ENCODE measurements at regions not wholly inside any gene's neighbourhood (a gene's known extent, or its start where the extent isn't known, plus 50 kb on each side); places are given as distances from the start of the nearest gene placed in this dataset.

DNA sequence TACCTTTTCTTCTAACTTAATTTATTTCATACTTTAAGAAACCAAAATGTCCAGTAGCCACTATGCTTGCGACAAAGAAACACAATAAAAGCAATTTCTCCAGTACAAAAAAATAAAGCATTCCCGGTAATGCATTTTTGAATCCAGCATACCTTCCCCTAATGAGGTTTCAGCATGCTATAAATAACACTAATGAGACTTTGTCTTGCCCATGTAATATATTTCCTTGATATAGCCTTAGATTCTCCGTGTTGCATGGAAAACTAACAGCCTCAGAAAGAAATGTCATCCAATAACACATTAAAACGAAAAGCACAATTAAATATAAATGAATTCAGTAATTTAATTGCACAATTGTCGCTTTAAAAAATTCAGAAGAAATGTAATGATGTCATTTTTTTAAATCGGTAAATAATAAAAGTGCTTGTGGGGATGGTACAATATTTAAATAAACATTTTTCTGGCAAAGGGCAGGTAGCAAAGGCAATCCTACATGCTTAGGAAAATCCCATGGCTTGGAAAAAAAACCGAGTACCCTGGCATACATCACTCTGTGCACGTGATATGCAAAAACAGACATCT is 225.2 kb upstream of the PPARGC1A start:
- CTCF ChIA-PET = no interaction called here
- Mint-ChIP-seq H3K9me3 (peaks cover 0 to 11% (median 5%) of the 10 kb centered on the region in 11 donors), H3K4me3 (no peak overlapping the region), H3K36me3 (no peaks in the 10 kb centered on the region), H3K4me1 (no peaks in the 10 kb centered on the region), H3K27ac (no peak overlapping the region), H3K27me3 (peaks cover 0 to 5% (median 0%) of the 10 kb centered on the region in 5 donors)
- ATAC-seq = no peak
- no peaks in the 10 kb centered on the region for H3K36me3 ChIP-seq (ENCODE audit: control insufficient read depth in 2 of 3, insufficient read depth in 3 of 3, low read length in 3 of 3)
- no peak for DNase-seq
- intact Hi-C loops (cut with micrococcal nuclease) = no loop called here
- no peaks in the 10 kb centered on the region for H3K9me3 ChIP-seq (ENCODE audit: control insufficient read depth in 2 of 3, low read length in 3 of 3)
- no peaks in the 10 kb centered on the region for H3K27me3 ChIP-seq (ENCODE audit: control insufficient read depth in 2 of 2, insufficient read depth in 2 of 2, low read length in 2 of 2)
- POLR2A ChIA-PET = no interaction called here
- H3K4me1 ChIP-seq (ENCODE audit: control insufficient read depth in 2 of 2, insufficient read depth in 2 of 2, low read length in 2 of 2) = no peaks in the 10 kb centered on the region
- no peak overlapping the region for H3K27ac ChIP-seq (ENCODE audit: low read depth, low read length)
- no peak overlapping the region for H3K4me3 ChIP-seq (ENCODE audit: low read length)

DNA sequence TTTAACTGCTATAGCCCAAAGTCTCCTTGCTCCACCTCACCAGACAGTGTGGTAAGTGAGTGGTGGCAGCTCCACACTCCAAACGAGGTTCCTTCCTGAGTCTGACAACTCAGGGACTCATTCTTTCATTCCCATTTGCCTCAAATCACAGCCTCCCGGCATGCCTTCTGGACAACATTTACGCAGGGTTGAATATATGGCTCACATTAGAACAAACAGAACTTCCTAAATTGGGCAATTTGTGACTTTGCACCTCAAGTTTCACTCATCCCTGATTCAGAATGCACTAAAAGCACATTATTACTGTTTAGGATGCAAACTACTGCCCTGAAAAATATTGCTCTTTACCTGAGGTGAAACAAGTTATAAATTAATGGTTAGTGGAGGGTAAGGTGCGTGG is 224.6 kb upstream of the PPARGC1A start:
- Mint-ChIP-seq H3K4me3 (no peak overlapping the region), H3K4me1 (no peaks in the 10 kb centered on the region), H3K9me3 (peaks cover 0 to 11% (median 5%) of the 10 kb centered on the region in 11 donors), H3K27ac (no peak overlapping the region), H3K36me3 (no peaks in the 10 kb centered on the region), H3K27me3 (peaks cover 0 to 5% (median 0%) of the 10 kb centered on the region in 5 donors)
- H3K4me1 ChIP-seq (ENCODE audit: control insufficient read depth in 2 of 2, insufficient read depth in 2 of 2, low read length in 2 of 2) = no peaks in the 10 kb centered on the region
- no peaks in the 10 kb centered on the region for H3K27me3 ChIP-seq (ENCODE audit: control insufficient read depth in 2 of 2, insufficient read depth in 2 of 2, low read length in 2 of 2)
- H3K36me3 ChIP-seq (ENCODE audit: control insufficient read depth in 2 of 3, insufficient read depth in 3 of 3, low read length in 3 of 3) = no peaks in the 10 kb centered on the region
- intact Hi-C loops (cut with micrococcal nuclease) = no loop called here
- H3K4me3 ChIP-seq (ENCODE audit: low read length) = no peak overlapping the region
- DNase-seq (no peak), ATAC-seq (no peak)
- no peaks in the 10 kb centered on the region for H3K9me3 ChIP-seq (ENCODE audit: control insufficient read depth in 2 of 3, low read length in 3 of 3)
- H3K27ac ChIP-seq (ENCODE audit: low read depth, low read length) = no peak overlapping the region
- POLR2A ChIA-PET = no interaction called here
- CTCF ChIA-PET = no interaction called here

DNA sequence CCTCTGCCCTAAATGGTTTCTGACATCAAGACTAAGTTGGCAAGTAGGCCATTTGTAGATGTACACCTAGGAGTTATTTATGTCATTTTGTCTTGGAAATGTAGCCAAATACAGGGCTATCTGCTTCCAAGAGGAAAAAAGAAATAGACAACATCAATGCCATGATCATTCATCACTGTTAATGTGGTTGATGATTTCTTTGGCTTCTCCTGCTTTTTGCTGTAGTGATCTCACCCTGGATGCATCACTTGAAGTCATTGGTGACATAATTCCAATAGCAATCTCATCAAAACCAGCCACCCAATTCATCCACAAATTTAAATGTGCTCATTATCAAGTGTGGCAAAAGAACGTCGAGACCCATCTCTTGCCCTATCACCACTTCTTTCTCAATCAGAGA is 222.6 kb upstream of the PPARGC1A start:
- Histone ChIP-seq H3K27me3 (ENCODE audit: control insufficient read depth in 2 of 2, insufficient read depth in 2 of 2, low read length in 2 of 2) (no peaks in the 10 kb centered on the region), H3K36me3 (ENCODE audit: control insufficient read depth in 2 of 3, insufficient read depth in 3 of 3, low read length in 3 of 3) (no peaks in the 10 kb centered on the region), H3K4me3 (ENCODE audit: low read length) (no peak overlapping the region), H3K4me1 (ENCODE audit: control insufficient read depth in 2 of 2, insufficient read depth in 2 of 2, low read length in 2 of 2) (no peaks in the 10 kb centered on the region), H3K27ac (ENCODE audit: low read depth, low read length) (no peak overlapping the region), H3K9me3 (ENCODE audit: control insufficient read depth in 2 of 3, low read length in 3 of 3) (no peaks in the 10 kb centered on the region)
- ATAC-seq (no peak), DNase-seq (no peak)
- no peak overlapping the region for H3K4me3 Mint-ChIP-seq
- H3K4me1 Mint-ChIP-seq = no peaks in the 10 kb centered on the region
- CTCF ChIA-PET = no interaction called here
- H3K9me3 Mint-ChIP-seq = peaks cover 0 to 14% (median 5%) of the 10 kb centered on the region in 11 donors
- H3K27ac Mint-ChIP-seq = no peak overlapping the region
- H3K27me3 Mint-ChIP-seq = peaks cover 0 to 5% (median 0%) of the 10 kb centered on the region in 5 donors
- H3K36me3 Mint-ChIP-seq = no peaks in the 10 kb centered on the region
- intact Hi-C loops (cut with micrococcal nuclease) = no loop called here
- POLR2A ChIA-PET = no interaction called here

DNA sequence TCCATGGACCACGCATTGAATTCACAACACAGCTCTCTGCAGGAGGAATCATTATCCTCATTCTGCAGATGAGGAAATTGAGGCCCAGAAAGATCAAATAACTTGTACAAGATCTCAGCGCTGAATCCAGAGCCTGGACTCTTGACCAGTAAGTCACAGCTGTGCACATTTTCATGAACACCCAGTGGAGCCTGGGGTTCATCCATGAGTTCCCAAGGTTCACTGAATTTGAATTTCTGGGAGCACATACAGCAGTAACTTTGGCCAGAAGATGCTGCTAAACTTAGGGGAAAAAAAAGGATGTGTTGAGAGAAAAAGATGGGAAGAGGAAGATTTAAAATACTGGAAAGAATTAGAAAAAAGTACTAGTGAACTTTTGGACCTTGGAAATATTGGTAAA is 218.7 kb upstream of the PPARGC1A start:
- POLR2A ChIA-PET = no interaction called here
- H3K4me3 Mint-ChIP-seq = no peak overlapping the region
- Histone ChIP-seq H3K27me3 (ENCODE audit: control insufficient read depth in 2 of 2, insufficient read depth in 2 of 2, low read length in 2 of 2) (no peaks in the 10 kb centered on the region), H3K27ac (ENCODE audit: low read depth, low read length) (no peak overlapping the region), H3K4me1 (ENCODE audit: control insufficient read depth in 2 of 2, insufficient read depth in 2 of 2, low read length in 2 of 2) (no peaks in the 10 kb centered on the region), H3K36me3 (ENCODE audit: control insufficient read depth in 2 of 3, insufficient read depth in 3 of 3, low read length in 3 of 3) (no peaks in the 10 kb centered on the region), H3K4me3 (ENCODE audit: low read length) (no peak overlapping the region), H3K9me3 (ENCODE audit: control insufficient read depth in 2 of 3, low read length in 3 of 3) (no peaks in the 10 kb centered on the region)
- CTCF ChIA-PET = no interaction called here
- DNase-seq = no peak
- H3K36me3 Mint-ChIP-seq = no peaks in the 10 kb centered on the region
- H3K27ac Mint-ChIP-seq = no peak overlapping the region
- peaks cover 0 to 22% (median 6%) of the 10 kb centered on the region in 11 donors for H3K9me3 Mint-ChIP-seq
- peaks cover 0 to 1% (median 0%) of the 10 kb centered on the region in 7 donors for H3K4me1 Mint-ChIP-seq
- peaks cover 0 to 9% (median 0%) of the 10 kb centered on the region in 5 donors for H3K27me3 Mint-ChIP-seq
- no peak for ATAC-seq
- intact Hi-C loops (cut with micrococcal nuclease) = no loop called here

DNA sequence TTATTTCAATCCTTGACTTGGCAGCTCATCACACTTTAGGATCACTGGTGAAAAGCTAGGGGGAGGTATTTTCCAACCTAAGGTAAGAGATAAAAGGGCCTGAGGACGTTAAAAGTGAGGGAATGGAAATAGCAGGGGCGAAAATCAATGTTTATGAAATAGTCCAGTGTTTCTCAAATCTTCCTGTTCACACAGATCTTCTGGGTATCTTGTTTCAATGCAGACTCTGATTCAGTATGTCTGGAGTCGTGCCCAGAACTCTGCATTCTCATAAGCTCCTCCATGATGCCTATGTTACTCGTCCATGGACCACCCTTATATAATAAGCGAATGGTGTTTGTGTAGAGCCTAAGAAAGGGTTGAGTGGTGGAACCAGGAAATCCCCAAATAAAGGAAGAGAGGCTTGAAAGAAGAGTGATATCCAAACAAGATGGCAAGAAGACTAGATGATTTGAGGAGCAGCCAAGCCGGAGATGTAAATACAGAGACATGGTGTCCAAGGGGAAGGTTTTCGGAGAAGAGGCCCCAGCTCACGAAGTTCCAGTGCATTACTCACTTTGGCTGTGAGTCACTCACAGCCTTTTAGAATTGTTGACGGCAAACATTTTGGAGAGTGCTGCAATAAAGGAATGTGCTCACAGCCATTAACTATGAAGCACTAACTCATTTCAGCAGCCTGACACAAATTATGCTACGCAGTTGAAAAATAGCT is 215.6 kb upstream of the PPARGC1A start:
- H3K27me3 ChIP-seq (ENCODE audit: control insufficient read depth in 2 of 2, insufficient read depth in 2 of 2, low read length in 2 of 2) = no peaks in the 10 kb centered on the region
- no peak overlapping the region for H3K27ac ChIP-seq (ENCODE audit: low read depth, low read length)
- CTCF ChIA-PET = no interaction called here
- no peaks in the 10 kb centered on the region for H3K9me3 ChIP-seq (ENCODE audit: control insufficient read depth in 2 of 3, low read length in 3 of 3)
- Mint-ChIP-seq H3K27me3 (peaks cover 0 to 7% (median 0%) of the 10 kb centered on the region in 5 donors), H3K27ac (no peak overlapping the region), H3K36me3 (no peaks in the 10 kb centered on the region), H3K4me1 (peaks cover 0 to 1% (median 0%) of the 10 kb centered on the region in 7 donors), H3K9me3 (peaks cover 0 to 14% (median 0%) of the 10 kb centered on the region in 11 donors), H3K4me3 (no peak overlapping the region)
- no peaks in the 10 kb centered on the region for H3K36me3 ChIP-seq (ENCODE audit: control insufficient read depth in 2 of 3, insufficient read depth in 3 of 3, low read length in 3 of 3)
- DNase-seq (no peak), ATAC-seq (no peak)
- no peaks in the 10 kb centered on the region for H3K4me1 ChIP-seq (ENCODE audit: control insufficient read depth in 2 of 2, insufficient read depth in 2 of 2, low read length in 2 of 2)
- no peak overlapping the region for H3K4me3 ChIP-seq (ENCODE audit: low read length)
- intact Hi-C loops (cut with micrococcal nuclease) = no loop called here
- POLR2A ChIA-PET = no interaction called here

DNA sequence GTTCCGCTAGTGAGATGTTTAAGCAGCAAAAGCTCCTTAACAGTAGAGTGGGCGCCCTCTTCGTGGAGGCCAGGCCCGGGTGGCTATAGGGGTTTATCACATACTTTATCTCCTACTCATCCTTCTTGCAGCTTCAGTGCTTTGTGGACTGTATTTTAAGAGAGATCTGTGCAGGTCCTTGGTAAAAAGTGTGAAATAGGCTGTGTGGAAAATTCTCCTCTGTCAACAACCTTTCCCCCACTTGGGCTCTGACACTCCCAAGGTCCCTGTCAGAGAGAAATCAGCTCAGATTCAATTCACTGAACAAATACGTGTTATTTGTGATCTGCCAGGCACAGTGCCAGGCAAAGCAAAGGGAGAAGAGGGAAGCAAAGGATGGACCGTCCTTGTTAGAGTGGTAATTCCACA is 214.3 kb upstream of the PPARGC1A start:
- POLR2A ChIA-PET = no interaction called here
- DNase-seq = no peak
- CTCF ChIA-PET = interaction anchor here (0.5 kb wide), 1 partner anchor 26 kb away, joined by 3 read pairs; no protein-coding TSS in a partner anchor
- Mint-ChIP-seq H3K4me3 (no peak overlapping the region), H3K9me3 (peaks cover 0 to 14% (median 0%) of the 10 kb centered on the region in 11 donors), H3K27me3 (peaks cover 0 to 7% (median 0%) of the 10 kb centered on the region in 5 donors), H3K4me1 (peaks cover 0 to 1% (median 0%) of the 10 kb centered on the region in 7 donors), H3K36me3 (no peaks in the 10 kb centered on the region), H3K27ac (no peak overlapping the region)
- intact Hi-C loops (cut with micrococcal nuclease) = no loop called here
- Histone ChIP-seq H3K4me3 (ENCODE audit: low read length) (no peak overlapping the region), H3K27ac (ENCODE audit: low read depth, low read length) (no peak overlapping the region), H3K4me1 (ENCODE audit: control insufficient read depth in 2 of 2, insufficient read depth in 2 of 2, low read length in 2 of 2) (no peaks in the 10 kb centered on the region), H3K36me3 (ENCODE audit: control insufficient read depth in 2 of 3, insufficient read depth in 3 of 3, low read length in 3 of 3) (no peaks in the 10 kb centered on the region), H3K9me3 (ENCODE audit: control insufficient read depth in 2 of 3, low read length in 3 of 3) (no peaks in the 10 kb centered on the region), H3K27me3 (ENCODE audit: control insufficient read depth in 2 of 2, insufficient read depth in 2 of 2, low read length in 2 of 2) (no peaks in the 10 kb centered on the region)
- ATAC-seq = no peak

Data from naive thymus-derived CD4-positive, alpha-beta T cell (primary cell).